Gastrocnemius medialis (tissue), 4 donors: ENCODE measurements at regions not wholly inside any gene's neighbourhood (a gene's known extent, or its start where the extent isn't known, plus 50 kb on each side); places are given as distances from the start of the nearest gene placed in this dataset.

Experiments
- CTCF ChIP-seq, 5 experiments: fragments of 450-650 bp in 3 of 5; fragments of 200-600 bp in 2 of 5; sonication (generic) in 2 of 5; IDR thresholded peaks in 4 of 5; conservative IDR thresholded peaks in 1 of 5; 1 replicate in 4 of 5; 2 replicates in 1 of 5; pipeline ENCODE4 v1.5.1; 2016 to 2019; ENCODE audit warnings: antibody characterized with exemption in 5 of 5, mild to moderate bottlenecking in 3 of 5, moderate library complexity in 3 of 5
- POLR2A ChIP-seq, 2 donors: fragments of 450-650 bp; IDR thresholded peaks; one replicate each; pipeline ENCODE4 v1.6.1; 2017; ENCODE audit warnings: antibody characterized with exemption in 2 of 2, mild to moderate bottlenecking in 2 of 2, moderate library complexity in 2 of 2

- TF ChIP-seq CTCF (IDR thresholded peaks at IDR 0.05 in 4 of 5, conservative IDR thresholded peaks at IDR 0.05 in 1 of 5) (no peak), POLR2A (IDR thresholded peaks at IDR 0.05) (no peak)
Observed at GRCh38 chr12:97306147-97306546, 156.5 kb upstream of the RMST start.
